ENCODE measurements at regions not wholly inside any gene's neighbourhood (a gene's known extent, or its start where the extent isn't known, plus 50 kb on each side); places are given as distances from the start of the nearest gene placed in this dataset.

- no peak for TF ChIP-seq CTCF (IDR thresholded peaks at IDR 0.05; ENCODE audit: insufficient read depth, low read depth, low read length, missing control alignments)
- DNase-seq (ENCODE audit: low read depth): peak; percentile 19
- H3K4me3 ChIP-seq (ENCODE audit: low read length): no peak overlapping the region
Observed at GRCh38 chr4:132587626-132588025, 561.5 kb upstream of the PCDH10 start.

DNA sequence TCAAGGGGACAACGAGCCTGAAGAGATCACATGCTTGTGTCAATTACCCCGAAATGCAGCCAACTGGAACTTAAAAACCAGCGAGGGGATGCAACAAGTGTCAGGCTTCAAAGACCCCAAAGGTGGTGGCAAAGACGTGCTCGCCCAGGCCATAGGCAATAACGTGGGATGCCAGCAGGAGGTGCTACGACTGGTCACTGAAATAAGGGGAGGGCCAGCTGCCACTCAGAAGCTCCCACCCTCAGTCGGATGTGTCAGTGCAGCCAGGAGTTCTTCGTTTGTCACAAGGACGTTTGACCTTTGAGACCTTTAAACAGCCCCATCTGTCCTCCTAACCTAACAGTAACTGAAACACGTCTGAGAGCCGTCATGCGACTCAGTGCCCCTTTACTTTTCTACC is 556.8 kb upstream of the PCDH10 start:
- DNase-seq (ENCODE audit: low read depth): no peak
- TF ChIP-seq CTCF (IDR thresholded peaks at IDR 0.05; ENCODE audit: insufficient read depth, low read depth, low read length, missing control alignments): no peak
- no peak overlapping the region for H3K4me3 ChIP-seq (ENCODE audit: low read length)

- no peak overlapping the region for H3K4me3 ChIP-seq (ENCODE audit: low read length)
- no peak for TF ChIP-seq CTCF (IDR thresholded peaks at IDR 0.05; ENCODE audit: insufficient read depth, low read depth, low read length, missing control alignments)
- no peak for DNase-seq (ENCODE audit: low read depth)
Observed at GRCh38 chr4:132592850-132593249, 556.2 kb upstream of the PCDH10 start.

DNA sequence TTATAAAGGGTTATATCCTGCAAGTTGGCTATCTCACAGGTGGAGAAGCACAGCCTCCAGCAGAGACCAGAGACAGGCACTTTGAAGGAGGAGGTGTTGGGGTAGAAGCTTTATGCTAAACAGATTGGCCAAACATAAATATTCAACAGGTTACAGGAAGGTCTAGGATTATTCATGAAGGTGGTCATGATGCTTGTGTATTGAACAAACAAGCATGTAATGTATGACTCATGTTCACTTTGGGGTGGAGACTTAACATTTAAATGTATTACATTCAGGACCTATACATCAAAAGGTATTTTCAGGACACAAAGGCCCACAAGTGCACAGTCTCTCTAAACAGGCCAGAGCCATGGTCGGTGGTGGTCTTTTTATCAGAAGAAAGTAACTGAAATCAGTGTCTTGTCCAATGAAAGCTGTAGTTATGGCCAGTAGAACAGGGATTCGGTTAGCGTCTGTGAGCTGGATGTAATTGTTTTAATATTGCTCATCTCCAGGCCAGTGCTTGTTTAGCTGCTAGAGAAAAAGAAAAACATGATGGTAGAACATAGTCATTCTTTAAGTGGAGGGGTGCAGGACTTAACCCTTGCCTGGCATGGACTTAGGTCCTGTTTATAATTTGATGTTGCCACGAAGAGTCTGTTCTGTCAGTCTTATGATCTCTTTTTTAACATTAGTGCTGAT is 555.2 kb upstream of the PCDH10 start:
- peak; percentile 63 for DNase-seq (ENCODE audit: low read depth)
- H3K4me3 ChIP-seq (ENCODE audit: low read length): no peak overlapping the region
- no peak for TF ChIP-seq CTCF (IDR thresholded peaks at IDR 0.05; ENCODE audit: insufficient read depth, low read depth, low read length, missing control alignments)

DNA sequence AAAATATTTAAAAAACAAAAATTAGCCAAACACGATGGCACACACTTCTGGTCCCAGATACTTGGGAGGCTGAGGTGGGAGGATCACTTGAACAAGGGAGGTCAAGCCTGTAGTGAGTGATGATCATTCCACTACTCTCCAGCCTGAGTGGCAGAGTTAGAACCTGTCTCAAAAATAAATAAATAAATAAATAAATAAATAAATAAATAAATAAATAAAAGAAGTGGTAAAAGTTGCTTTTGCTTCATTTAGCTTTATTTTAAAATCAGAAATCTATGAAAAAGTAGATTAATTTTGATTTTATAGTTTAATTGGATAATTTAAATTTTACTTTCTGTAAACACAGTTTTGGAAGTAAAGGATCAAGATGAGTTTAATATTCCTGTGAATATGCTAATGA is 552.9 kb upstream of the PCDH10 start:
- no peak for DNase-seq (ENCODE audit: low read depth)
- H3K4me3 ChIP-seq (ENCODE audit: low read length): no peak overlapping the region
- TF ChIP-seq CTCF (IDR thresholded peaks at IDR 0.05; ENCODE audit: insufficient read depth, low read depth, low read length, missing control alignments): no peak

DNA sequence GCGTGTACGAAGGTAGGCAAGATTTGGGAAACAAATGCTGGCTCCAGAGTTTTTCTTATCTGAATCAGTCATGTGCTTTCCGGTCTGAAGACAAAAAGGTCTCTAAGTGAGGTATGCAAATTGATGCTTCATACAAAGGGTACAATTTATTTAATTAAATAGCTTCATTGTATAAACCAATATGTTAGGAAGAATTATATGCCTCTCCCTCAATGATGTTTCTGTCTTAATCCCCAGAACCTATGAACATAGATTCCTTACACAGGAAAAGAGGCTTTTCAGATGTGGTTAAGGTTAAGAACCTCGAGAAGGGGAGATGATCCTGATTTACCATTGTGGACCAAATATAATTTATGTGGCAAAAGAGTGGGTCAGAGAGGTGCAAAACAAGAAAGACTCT is 543.5 kb upstream of the PCDH10 start:
- TF ChIP-seq CTCF (IDR thresholded peaks at IDR 0.05; ENCODE audit: insufficient read depth, low read depth, low read length, missing control alignments): no peak
- no peak overlapping the region for H3K4me3 ChIP-seq (ENCODE audit: low read length)
- DNase-seq (ENCODE audit: low read depth): no peak

DNA sequence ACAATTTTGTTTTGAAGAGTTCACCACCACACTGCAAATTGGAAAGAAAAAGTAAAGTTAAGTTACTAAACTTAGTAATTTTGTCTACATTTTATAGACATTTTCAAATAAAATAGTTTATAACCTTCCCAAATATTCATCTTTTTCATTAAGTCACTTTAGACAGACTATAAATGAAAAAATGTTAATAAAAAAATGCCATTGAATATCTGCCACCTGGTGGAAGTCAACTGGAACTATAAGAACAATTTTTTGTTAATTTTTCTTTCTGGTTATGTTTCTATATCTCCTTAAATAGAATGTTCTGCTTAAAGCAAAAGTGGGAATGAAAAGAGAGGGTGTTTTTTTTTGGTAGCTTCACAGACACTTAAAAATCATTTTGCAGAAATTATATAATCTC is 534.4 kb upstream of the PCDH10 start:
- DNase-seq (ENCODE audit: low read depth): peak; percentile 9

More for the DNA sequence above, 534.4 kb upstream of the PCDH10 start:
- peak; percentile 38 for TF ChIP-seq CTCF (IDR thresholded peaks at IDR 0.05; ENCODE audit: insufficient read depth, low read depth, low read length, missing control alignments)
- H3K4me3 ChIP-seq (ENCODE audit: low read length): no peak overlapping the region
